Loucy (cell line): ENCODE measurements at regions not wholly inside any gene's neighbourhood (a gene's known extent, or its start where the extent isn't known, plus 50 kb on each side); places are given as distances from the start of the nearest gene placed in this dataset.

Experiments used
- EZH2phosphoT487 ChIP-seq: fragments of 200-600 bp; IDR thresholded peaks from 2 replicates; pipeline ENCODE4 v1.6.1; 2018; ENCODE audit warnings: antibody characterized with exemption, mild to moderate bottlenecking, moderate library complexity, borderline replicate concordance
- TF ChIP-seq, protein P1 (sequence below): fragments of 200-600 bp; sonication (generic); conservative IDR thresholded peaks from 2 replicates; pipeline ENCODE4 v1.5.1; 2014; ENCODE audit warnings: mild to moderate bottlenecking, antibody characterized with exemption, low read length

DNA sequence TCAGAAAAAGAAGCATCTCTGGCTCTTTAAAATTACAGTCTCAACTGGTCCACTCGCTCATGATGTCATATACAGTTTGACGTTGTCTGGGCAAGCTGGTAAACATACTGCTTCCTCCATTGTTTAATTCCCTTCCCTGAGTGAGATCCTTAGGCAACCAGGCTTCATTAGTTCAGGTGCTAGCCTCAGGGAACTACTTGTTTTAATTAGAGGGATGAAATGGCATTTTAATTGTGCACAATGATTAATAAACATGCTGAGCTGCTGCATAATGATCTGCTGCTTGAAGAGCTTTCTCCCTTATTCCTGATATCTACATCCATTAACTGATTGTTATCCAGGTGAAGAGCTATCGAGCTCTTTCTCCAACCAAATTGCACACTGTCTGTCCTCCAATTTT lies 195.6 kb upstream of the ETAA1 start:
- TF ChIP-seq, protein P1, sequence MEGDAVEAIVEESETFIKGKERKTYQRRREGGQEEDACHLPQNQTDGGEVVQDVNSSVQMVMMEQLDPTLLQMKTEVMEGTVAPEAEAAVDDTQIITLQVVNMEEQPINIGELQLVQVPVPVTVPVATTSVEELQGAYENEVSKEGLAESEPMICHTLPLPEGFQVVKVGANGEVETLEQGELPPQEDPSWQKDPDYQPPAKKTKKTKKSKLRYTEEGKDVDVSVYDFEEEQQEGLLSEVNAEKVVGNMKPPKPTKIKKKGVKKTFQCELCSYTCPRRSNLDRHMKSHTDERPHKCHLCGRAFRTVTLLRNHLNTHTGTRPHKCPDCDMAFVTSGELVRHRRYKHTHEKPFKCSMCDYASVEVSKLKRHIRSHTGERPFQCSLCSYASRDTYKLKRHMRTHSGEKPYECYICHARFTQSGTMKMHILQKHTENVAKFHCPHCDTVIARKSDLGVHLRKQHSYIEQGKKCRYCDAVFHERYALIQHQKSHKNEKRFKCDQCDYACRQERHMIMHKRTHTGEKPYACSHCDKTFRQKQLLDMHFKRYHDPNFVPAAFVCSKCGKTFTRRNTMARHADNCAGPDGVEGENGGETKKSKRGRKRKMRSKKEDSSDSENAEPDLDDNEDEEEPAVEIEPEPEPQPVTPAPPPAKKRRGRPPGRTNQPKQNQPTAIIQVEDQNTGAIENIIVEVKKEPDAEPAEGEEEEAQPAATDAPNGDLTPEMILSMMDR = no peak
- no peak for TF ChIP-seq EZH2phosphoT487
